IMR-90 (cell line): ENCODE measurements at regions not wholly inside any gene's neighbourhood (a gene's known extent, or its start where the extent isn't known, plus 50 kb on each side); places are given as distances from the start of the nearest gene placed in this dataset.

Experiments
- ATAC-seq: fragments of 200-7000 bp; cut with Tn5 transposase; 2 replicates; pipeline ENCODE4 v1.9.1; 2020; ENCODE audit warnings: low read depth, mild to moderate bottlenecking, moderate library complexity
- BruUV-seq: library from RNA; stranded (reverse); fragments of 400-500 nt; replicated peaks from 2 replicates; lab custom pipeline; 2021; lab: Mats Ljungman, UMichigan
- CTCF ChIA-PET: fragments of 300-600 bp; formaldehyde crosslinking; extraction: SDS; loops from one replicate; lab custom pipeline; 2021; ENCODE audit warnings: antibody characterized with exemption; lab: Yijun Ruan, JAX
- POLR2A ChIA-PET: fragments of 300-600 bp; sonication (Branson Sonifier 250); formaldehyde crosslinking; loops from one replicate; lab custom pipeline; 2022; ENCODE audit warnings: antibody characterized with exemption; ENCODE audit not compliant: unreplicated experiment; lab: Charles Lee
- DNase-seq: peaks from one replicate; pipeline ENCODE4 v3.0.0; 2013
- H2AFZ ChIP-seq: replicated peaks from 2 replicates; pipeline ENCODE3; 2013; ENCODE audit warnings: low read length, mild to moderate bottlenecking; ENCODE audit not compliant: poor library complexity
- H2AK5ac ChIP-seq: 2 replicates; pipeline ENCODE4 v1.6.1; 2013; ENCODE audit warnings: low read depth, low read length, inconsistent platforms
- H2AK9ac ChIP-seq: replicated peaks from 2 replicates; pipeline ENCODE3; 2013; ENCODE audit warnings: mild to moderate bottlenecking, low read depth, low read length, moderate library complexity; ENCODE audit not compliant: poor library complexity
- H2BK120ac ChIP-seq: 2 replicates; pipeline ENCODE4 v1.6.1; 2013; ENCODE audit warnings: low read depth, low read length, inconsistent platforms
- H2BK15ac ChIP-seq: 3 replicates; pipeline ENCODE4 v1.6.1; 2013; ENCODE audit warnings: low read depth, low read length, inconsistent platforms
- H2BK20ac ChIP-seq: 2 replicates; pipeline ENCODE4 v1.6.1; 2013; ENCODE audit warnings: low read depth, mild to moderate bottlenecking, inconsistent platforms, low read length, moderate library complexity
- H2BK5ac ChIP-seq: 2 replicates; pipeline ENCODE4 v1.6.1; 2013; ENCODE audit warnings: mild to moderate bottlenecking, low read depth, low read length, inconsistent platforms; ENCODE audit not compliant: poor library complexity, severe bottlenecking
- H3K14ac ChIP-seq: replicated peaks from 2 replicates; pipeline ENCODE4 v1.6.1; 2013; ENCODE audit warnings: low read depth, low read length, inconsistent platforms
- H3K18ac ChIP-seq: 2 replicates; pipeline ENCODE4 v1.6.1; 2013; ENCODE audit warnings: low read depth, low read length, control low read depth
- H3K23ac ChIP-seq: 2 replicates; pipeline ENCODE4 v1.6.1; 2013; ENCODE audit warnings: low read depth, low read length, inconsistent platforms
- H3K27ac ChIP-seq: 2 replicates; pipeline ENCODE4 v1.5.1; 2013; ENCODE audit warnings: mild to moderate bottlenecking, control low read depth, low read length; ENCODE audit not compliant: insufficient read depth
- H3K27me3 ChIP-seq: 2 replicates; pipeline ENCODE4 v1.6.1; 2013; ENCODE audit warnings: low read length; ENCODE audit not compliant: control insufficient read depth, insufficient read depth
- H3K36me3 ChIP-seq: 2 replicates; pipeline ENCODE4 v1.6.1; 2013; ENCODE audit warnings: low read length, mixed read lengths; ENCODE audit not compliant: control insufficient read depth, insufficient read depth
- H3K4ac ChIP-seq: 2 replicates; pipeline ENCODE4 v1.6.1; 2013; ENCODE audit warnings: low read depth, low read length, inconsistent platforms
- H3K4me1 ChIP-seq: 2 replicates; pipeline ENCODE4 v1.6.1; 2013; ENCODE audit warnings: low read length, mixed read lengths; ENCODE audit not compliant: control insufficient read depth, insufficient read depth
- H3K4me2 ChIP-seq: 2 replicates; pipeline ENCODE4 v1.6.1; 2013; ENCODE audit warnings: low read depth, mild to moderate bottlenecking, control low read depth, low read length, moderate library complexity
- H3K4me3 ChIP-seq: 2 replicates; pipeline ENCODE4 v1.5.1; 2013; ENCODE audit warnings: low read depth, mild to moderate bottlenecking, control low read depth, low read length, moderate library complexity; ENCODE audit not compliant: insufficient read depth
- H3K56ac ChIP-seq: 2 replicates; pipeline ENCODE4 v1.6.1; 2013; ENCODE audit warnings: low read length, inconsistent platforms; ENCODE audit not compliant: insufficient read depth; ENCODE audit errors: extremely low read depth
- H3K79me1 ChIP-seq, 2 experiments: 2 replicates each; pipeline ENCODE4 v1.6.1; 2013; ENCODE audit warnings: low read length in 2 of 2, inconsistent platforms in 1 of 2, low read depth in 1 of 2
- H3K9ac ChIP-seq: 2 replicates; pipeline ENCODE4 v1.6.1; 2013; ENCODE audit warnings: low read depth, low read length, control low read depth
- H3K9me1 ChIP-seq: 2 replicates; pipeline ENCODE4 v1.6.1; 2013; ENCODE audit warnings: low read length, inconsistent platforms; ENCODE audit not compliant: insufficient read depth
- H3K9me3 ChIP-seq: 2 replicates; pipeline ENCODE4 v1.6.1; 2013; ENCODE audit warnings: low read length; ENCODE audit not compliant: control insufficient read depth, insufficient read depth
- H4K20me1 ChIP-seq: 2 replicates; pipeline ENCODE4 v1.6.1; 2013; ENCODE audit warnings: low read length, inconsistent platforms; ENCODE audit not compliant: insufficient read depth
- H4K5ac ChIP-seq: 2 replicates; pipeline ENCODE4 v1.6.1; 2013; ENCODE audit warnings: mild to moderate bottlenecking, low read depth, low read length, control low read depth
- H4K8ac ChIP-seq, 2 experiments: 2 replicates each; pipeline ENCODE4 v1.6.1; 2013; ENCODE audit warnings: low read depth in 2 of 2, low read length in 2 of 2, control low read depth in 1 of 2, inconsistent platforms in 1 of 2
- H4K91ac ChIP-seq: 2 replicates; pipeline ENCODE4 v1.6.1; 2013; ENCODE audit warnings: low read depth, low read length, inconsistent platforms; ENCODE audit not compliant: insufficient read depth
- BHLHE40 ChIP-seq: fragments of 150-350 bp; IDR thresholded peaks from 2 replicates; pipeline ENCODE4 v1.6.1; 2016; ENCODE audit warnings: mild to moderate bottlenecking, low read depth, low read length
- CEBPB ChIP-seq: IDR thresholded peaks from 2 replicates; pipeline ENCODE4 v1.6.1; 2012; ENCODE audit warnings: low read depth, low read length, improper control_type of control experiment
- CHD1 ChIP-seq: IDR thresholded peaks from 2 replicates; pipeline ENCODE4 v1.6.1; 2012; ENCODE audit warnings: low read depth, low read length, improper control_type of control experiment
- FOS ChIP-seq: fragments of 150-350 bp; IDR thresholded peaks from 2 replicates; pipeline ENCODE4 v1.6.1; 2016; ENCODE audit warnings: low read depth, low read length
- MAFK ChIP-seq: IDR thresholded peaks from 2 replicates; pipeline ENCODE4 v1.6.1; 2012; ENCODE audit warnings: low read depth, low read length, improper control_type of control experiment
- MAZ ChIP-seq: IDR thresholded peaks from 2 replicates; pipeline ENCODE4 v1.6.1; 2012; ENCODE audit warnings: low read depth, mild to moderate bottlenecking, low read length, improper control_type of control experiment, moderate library complexity, borderline replicate concordance
- MXI1 ChIP-seq: IDR thresholded peaks from 2 replicates; pipeline ENCODE4 v1.6.1; 2012; ENCODE audit warnings: low read depth, mild to moderate bottlenecking, low read length, moderate library complexity, borderline replicate concordance
- NFE2L2 ChIP-seq: fragments of 150-350 bp; IDR thresholded peaks from 2 replicates; pipeline ENCODE4 v1.6.1; 2016; ENCODE audit warnings: low read depth, mild to moderate bottlenecking, low read length
- POLR2A ChIP-seq: IDR thresholded peaks from 2 replicates; pipeline ENCODE4 v1.6.1; 2012; ENCODE audit warnings: mild to moderate bottlenecking, low read depth, low read length
- RAD21 ChIP-seq: IDR thresholded peaks from 2 replicates; pipeline ENCODE4 v1.6.1; 2012; ENCODE audit warnings: low read length, improper control_type of control experiment
- RCOR1 ChIP-seq: IDR thresholded peaks from 2 replicates; pipeline ENCODE4 v1.6.1; 2012; ENCODE audit warnings: mild to moderate bottlenecking, low read length, improper control_type of control experiment; ENCODE audit not compliant: insufficient replicate concordance
- RFX5 ChIP-seq: IDR thresholded peaks from 2 replicates; pipeline ENCODE4 v1.8.0; 2012; ENCODE audit warnings: low read depth, mild to moderate bottlenecking, low read length, moderate library complexity
- SMC3 ChIP-seq: fragments of 150-350 bp; IDR thresholded peaks from 2 replicates; pipeline ENCODE4 v1.6.1; 2016; ENCODE audit warnings: low read depth, mild to moderate bottlenecking, antibody characterized with exemption, low read length, moderate library complexity
- WGBS, 2 experiments: methylation state at CpG; one replicate each; pipeline versions ENCODE4 v1.1.5 to v1.1.7; 2013; ENCODE audit warnings: missing lambda C conversion rate in 2 of 2; ENCODE audit not compliant: insufficient read length in 1 of 2; ENCODE audit errors: extremely low coverage in 2 of 2; 5-methylcytosine and 5-hydroxymethylcytosine counted together
- dilution Hi-C: fragments of 300-500 bp; cut with HindIII; formaldehyde crosslinking; loops from one replicate; pipeline ENCODE4 v1.14.3; 2018; ENCODE audit warnings: low sequenced_read_pairs; ENCODE audit not compliant: unreplicated experiment
- in situ Hi-C: fragments of 300-500 bp; cut with MboI; formaldehyde crosslinking; loops from 3 replicates; pipeline ENCODE4 v1.14.3; 2019; ENCODE audit warnings: low sequenced_read_pairs, inconsistent platforms, mixed read lengths
- intact Hi-C: fragments of 100-400 bp; cut with micrococcal nuclease; formaldehyde crosslinking; loops from 2 replicates; pipeline ENCODE4 v1.10.0; 2022
- TF ChIP-seq, protein P1 (sequence below): conservative IDR thresholded peaks from 2 replicates; pipeline ENCODE4 v1.5.1; 2012; ENCODE audit warnings: mild to moderate bottlenecking, low read depth, low read length, improper control_type of control experiment
- TF ChIP-seq, protein P2 (sequence below): fragments of 150-350 bp; IDR thresholded peaks from 2 replicates; pipeline ENCODE4 v1.6.1; 2016; ENCODE audit warnings: low read depth, mild to moderate bottlenecking, low read length, moderate library complexity, borderline replicate concordance
- TF ChIP-seq, protein P3 (sequence below): fragments of 150-350 bp; IDR thresholded peaks from 2 replicates; pipeline ENCODE4 v1.6.1; 2017; ENCODE audit warnings: mild to moderate bottlenecking, antibody characterized with exemption, low read length, low read depth

DNA sequence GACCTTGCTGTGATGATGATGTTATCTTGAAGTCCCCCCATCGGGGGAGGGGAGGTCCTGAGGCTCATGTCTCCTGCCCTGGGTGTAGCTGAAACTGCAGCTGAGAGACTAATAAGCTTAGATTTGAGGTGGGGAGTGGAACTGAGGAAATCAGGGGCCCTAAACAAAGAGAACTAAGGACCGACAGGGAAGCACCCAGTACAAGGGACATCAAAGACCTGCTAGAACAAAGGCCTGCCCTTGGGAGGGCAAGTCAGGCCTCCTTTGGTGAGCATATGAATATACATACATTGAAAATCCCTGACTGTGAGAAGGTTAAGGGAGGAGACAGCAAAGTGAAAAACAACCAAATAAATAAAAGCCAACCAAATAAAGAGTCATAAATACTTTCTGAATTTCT, 1132.5 kb upstream of the CELF4 start:
- Histone ChIP-seq H3K18ac (no peak overlapping the region), H3K14ac (no peak overlapping the region), H2BK5ac (no peak overlapping the region), H4K20me1 (no peaks in the 10 kb centered on the region), H3K4me1 (no peaks in the 10 kb centered on the region), H3K79me1 (no peaks in the 10 kb centered on the region), H3K9ac (no peak overlapping the region), H2BK15ac (no peak overlapping the region), H4K5ac (no peak overlapping the region), H2AK5ac (no peak overlapping the region), H4K91ac (no peak overlapping the region), H3K27me3 (no peaks in the 10 kb centered on the region), H3K27ac (no peak overlapping the region), H2BK120ac (no peak overlapping the region), H2AK9ac (no peak overlapping the region), H3K9me1 (no peaks in the 10 kb centered on the region), H3K4me3 (no peak overlapping the region), H2AFZ (no peak overlapping the region), H3K9me3 (0 out of 2 replicates have a peak, but pooled peaks cover 1% of the 10 kb centered on the region), H3K23ac (no peak overlapping the region), H3K4ac (no peak overlapping the region), H3K36me3 (no peaks in the 10 kb centered on the region), H2BK20ac (no peak overlapping the region), H3K56ac (no peak overlapping the region), H4K8ac (no peak overlapping the region), H3K4me2 (no peak overlapping the region)
- in situ Hi-C loops = no loop called here
- no peak for TF ChIP-seq BHLHE40
- no peak for TF ChIP-seq RCOR1
- no peak for TF ChIP-seq MXI1
- TF ChIP-seq NFE2L2 = no peak
- TF ChIP-seq POLR2A = no peak
- no peak for TF ChIP-seq RAD21
- TF ChIP-seq, protein P1, sequence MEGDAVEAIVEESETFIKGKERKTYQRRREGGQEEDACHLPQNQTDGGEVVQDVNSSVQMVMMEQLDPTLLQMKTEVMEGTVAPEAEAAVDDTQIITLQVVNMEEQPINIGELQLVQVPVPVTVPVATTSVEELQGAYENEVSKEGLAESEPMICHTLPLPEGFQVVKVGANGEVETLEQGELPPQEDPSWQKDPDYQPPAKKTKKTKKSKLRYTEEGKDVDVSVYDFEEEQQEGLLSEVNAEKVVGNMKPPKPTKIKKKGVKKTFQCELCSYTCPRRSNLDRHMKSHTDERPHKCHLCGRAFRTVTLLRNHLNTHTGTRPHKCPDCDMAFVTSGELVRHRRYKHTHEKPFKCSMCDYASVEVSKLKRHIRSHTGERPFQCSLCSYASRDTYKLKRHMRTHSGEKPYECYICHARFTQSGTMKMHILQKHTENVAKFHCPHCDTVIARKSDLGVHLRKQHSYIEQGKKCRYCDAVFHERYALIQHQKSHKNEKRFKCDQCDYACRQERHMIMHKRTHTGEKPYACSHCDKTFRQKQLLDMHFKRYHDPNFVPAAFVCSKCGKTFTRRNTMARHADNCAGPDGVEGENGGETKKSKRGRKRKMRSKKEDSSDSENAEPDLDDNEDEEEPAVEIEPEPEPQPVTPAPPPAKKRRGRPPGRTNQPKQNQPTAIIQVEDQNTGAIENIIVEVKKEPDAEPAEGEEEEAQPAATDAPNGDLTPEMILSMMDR = no peak
- TF ChIP-seq RFX5 = no peak
- TF ChIP-seq, protein P2, sequence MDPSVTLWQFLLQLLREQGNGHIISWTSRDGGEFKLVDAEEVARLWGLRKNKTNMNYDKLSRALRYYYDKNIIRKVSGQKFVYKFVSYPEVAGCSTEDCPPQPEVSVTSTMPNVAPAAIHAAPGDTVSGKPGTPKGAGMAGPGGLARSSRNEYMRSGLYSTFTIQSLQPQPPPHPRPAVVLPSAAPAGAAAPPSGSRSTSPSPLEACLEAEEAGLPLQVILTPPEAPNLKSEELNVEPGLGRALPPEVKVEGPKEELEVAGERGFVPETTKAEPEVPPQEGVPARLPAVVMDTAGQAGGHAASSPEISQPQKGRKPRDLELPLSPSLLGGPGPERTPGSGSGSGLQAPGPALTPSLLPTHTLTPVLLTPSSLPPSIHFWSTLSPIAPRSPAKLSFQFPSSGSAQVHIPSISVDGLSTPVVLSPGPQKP = no peak
- TF ChIP-seq MAZ = no peak
- no peak for TF ChIP-seq SMC3
- TF ChIP-seq FOS = no peak
- TF ChIP-seq CEBPB = no peak
- TF ChIP-seq, protein P3, sequence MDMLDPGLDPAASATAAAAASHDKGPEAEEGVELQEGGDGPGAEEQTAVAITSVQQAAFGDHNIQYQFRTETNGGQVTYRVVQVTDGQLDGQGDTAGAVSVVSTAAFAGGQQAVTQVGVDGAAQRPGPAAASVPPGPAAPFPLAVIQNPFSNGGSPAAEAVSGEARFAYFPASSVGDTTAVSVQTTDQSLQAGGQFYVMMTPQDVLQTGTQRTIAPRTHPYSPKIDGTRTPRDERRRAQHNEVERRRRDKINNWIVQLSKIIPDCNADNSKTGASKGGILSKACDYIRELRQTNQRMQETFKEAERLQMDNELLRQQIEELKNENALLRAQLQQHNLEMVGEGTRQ = no peak
- TF ChIP-seq CHD1 = no peak
- TF ChIP-seq MAFK = no peak
- dilution Hi-C loops = no loop called here
- ATAC-seq (no peak), DNase-seq (no peak)
- ChIA-PET CTCF (no interaction called here), POLR2A (no interaction called here)
- no TSS peak for BruUV-seq
- WGBS, 2 experiments = 20% methylated on average over 2 of the region's 2 CpGs; no CpG with 5 or more reads in 1 of the 2 experiments
- intact Hi-C loops = no loop called here
